ENCODE measurements at regions not wholly inside any gene's neighbourhood (a gene's known extent, or its start where the extent isn't known, plus 50 kb on each side); places are given as distances from the start of the nearest gene placed in this dataset.

DNA sequence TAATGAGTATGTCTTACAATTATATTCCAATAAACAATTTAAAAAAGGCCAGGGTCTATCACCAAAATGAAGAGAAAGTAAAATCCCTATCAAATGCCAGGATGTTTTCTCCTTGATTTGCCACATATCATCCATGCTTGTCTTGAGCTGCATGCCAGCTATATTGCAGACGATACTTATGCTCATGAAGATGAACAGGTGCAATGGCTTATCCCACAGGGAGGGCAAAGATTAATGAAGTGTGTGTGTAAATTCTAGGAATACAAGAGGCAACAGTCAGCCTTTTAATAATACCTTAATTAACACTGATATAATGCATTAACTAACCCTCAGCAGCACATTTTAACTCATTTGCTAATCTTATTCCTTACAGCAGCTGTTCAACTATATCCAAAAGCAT is 850.5 kb downstream of the KCNA4 start:
- TF ChIP-seq, protein P1, sequence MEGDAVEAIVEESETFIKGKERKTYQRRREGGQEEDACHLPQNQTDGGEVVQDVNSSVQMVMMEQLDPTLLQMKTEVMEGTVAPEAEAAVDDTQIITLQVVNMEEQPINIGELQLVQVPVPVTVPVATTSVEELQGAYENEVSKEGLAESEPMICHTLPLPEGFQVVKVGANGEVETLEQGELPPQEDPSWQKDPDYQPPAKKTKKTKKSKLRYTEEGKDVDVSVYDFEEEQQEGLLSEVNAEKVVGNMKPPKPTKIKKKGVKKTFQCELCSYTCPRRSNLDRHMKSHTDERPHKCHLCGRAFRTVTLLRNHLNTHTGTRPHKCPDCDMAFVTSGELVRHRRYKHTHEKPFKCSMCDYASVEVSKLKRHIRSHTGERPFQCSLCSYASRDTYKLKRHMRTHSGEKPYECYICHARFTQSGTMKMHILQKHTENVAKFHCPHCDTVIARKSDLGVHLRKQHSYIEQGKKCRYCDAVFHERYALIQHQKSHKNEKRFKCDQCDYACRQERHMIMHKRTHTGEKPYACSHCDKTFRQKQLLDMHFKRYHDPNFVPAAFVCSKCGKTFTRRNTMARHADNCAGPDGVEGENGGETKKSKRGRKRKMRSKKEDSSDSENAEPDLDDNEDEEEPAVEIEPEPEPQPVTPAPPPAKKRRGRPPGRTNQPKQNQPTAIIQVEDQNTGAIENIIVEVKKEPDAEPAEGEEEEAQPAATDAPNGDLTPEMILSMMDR (IDR thresholded peaks at IDR 0.05), result no peak
- TF ChIP-seq SIN3A (IDR thresholded peaks at IDR 0.05; ENCODE audit: borderline replicate concordance, insufficient read depth, low read depth, low read length), result no peak
- TF ChIP-seq TCF7L2 (IDR thresholded peaks at IDR 0.05; ENCODE audit: low read depth, low read length), result no peak
- TF ChIP-seq, protein P2, sequence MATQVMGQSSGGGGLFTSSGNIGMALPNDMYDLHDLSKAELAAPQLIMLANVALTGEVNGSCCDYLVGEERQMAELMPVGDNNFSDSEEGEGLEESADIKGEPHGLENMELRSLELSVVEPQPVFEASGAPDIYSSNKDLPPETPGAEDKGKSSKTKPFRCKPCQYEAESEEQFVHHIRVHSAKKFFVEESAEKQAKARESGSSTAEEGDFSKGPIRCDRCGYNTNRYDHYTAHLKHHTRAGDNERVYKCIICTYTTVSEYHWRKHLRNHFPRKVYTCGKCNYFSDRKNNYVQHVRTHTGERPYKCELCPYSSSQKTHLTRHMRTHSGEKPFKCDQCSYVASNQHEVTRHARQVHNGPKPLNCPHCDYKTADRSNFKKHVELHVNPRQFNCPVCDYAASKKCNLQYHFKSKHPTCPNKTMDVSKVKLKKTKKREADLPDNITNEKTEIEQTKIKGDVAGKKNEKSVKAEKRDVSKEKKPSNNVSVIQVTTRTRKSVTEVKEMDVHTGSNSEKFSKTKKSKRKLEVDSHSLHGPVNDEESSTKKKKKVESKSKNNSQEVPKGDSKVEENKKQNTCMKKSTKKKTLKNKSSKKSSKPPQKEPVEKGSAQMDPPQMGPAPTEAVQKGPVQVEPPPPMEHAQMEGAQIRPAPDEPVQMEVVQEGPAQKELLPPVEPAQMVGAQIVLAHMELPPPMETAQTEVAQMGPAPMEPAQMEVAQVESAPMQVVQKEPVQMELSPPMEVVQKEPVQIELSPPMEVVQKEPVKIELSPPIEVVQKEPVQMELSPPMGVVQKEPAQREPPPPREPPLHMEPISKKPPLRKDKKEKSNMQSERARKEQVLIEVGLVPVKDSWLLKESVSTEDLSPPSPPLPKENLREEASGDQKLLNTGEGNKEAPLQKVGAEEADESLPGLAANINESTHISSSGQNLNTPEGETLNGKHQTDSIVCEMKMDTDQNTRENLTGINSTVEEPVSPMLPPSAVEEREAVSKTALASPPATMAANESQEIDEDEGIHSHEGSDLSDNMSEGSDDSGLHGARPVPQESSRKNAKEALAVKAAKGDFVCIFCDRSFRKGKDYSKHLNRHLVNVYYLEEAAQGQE (IDR thresholded peaks at IDR 0.05; ENCODE audit: insufficient read depth in 1 of 2, low read depth in 2 of 2, low read length in 1 of 2), result no peak
- no peak for TF ChIP-seq POLR2AphosphoS5 (IDR thresholded peaks at IDR 0.05; ENCODE audit: low read depth, low read length)
- POLR2A ChIA-PET, result no interaction called here
- Histone ChIP-seq H3K27ac (ENCODE audit: low read length) (no peak overlapping the region), H3K27me3 (ENCODE audit: control insufficient read depth, insufficient read depth, low read length) (no peaks in the 10 kb centered on the region), H3K4me1 (ENCODE audit: control insufficient read depth, insufficient read depth, low read length) (no peaks in the 10 kb centered on the region), H3K4me3 (ENCODE audit: low read depth in 2 of 2, low read length in 2 of 2) (no peak overlapping the region), H3K9me3 (ENCODE audit: control insufficient read depth, insufficient read depth, low read depth, low read length) (no peaks in the 10 kb centered on the region), H3K36me3 (ENCODE audit: control insufficient read depth, insufficient read depth, low read length) (no peaks in the 10 kb centered on the region)
- in situ Hi-C loops (cut with HindIII; ENCODE audit: low pct_unique_long_range_greater_than_20kb, low sequenced_read_pairs) (no loop called here), intact Hi-C loops (cut with micrococcal nuclease; ENCODE audit: unreplicated experiment) (no loop called here)
- no peak for ATAC-seq
- DNase-seq (ENCODE audit: low read depth, low spot score), result no peak
- CTCF ChIA-PET, result no interaction called here
- no TSS peak for BruUV-seq (replicated peaks)

DNA sequence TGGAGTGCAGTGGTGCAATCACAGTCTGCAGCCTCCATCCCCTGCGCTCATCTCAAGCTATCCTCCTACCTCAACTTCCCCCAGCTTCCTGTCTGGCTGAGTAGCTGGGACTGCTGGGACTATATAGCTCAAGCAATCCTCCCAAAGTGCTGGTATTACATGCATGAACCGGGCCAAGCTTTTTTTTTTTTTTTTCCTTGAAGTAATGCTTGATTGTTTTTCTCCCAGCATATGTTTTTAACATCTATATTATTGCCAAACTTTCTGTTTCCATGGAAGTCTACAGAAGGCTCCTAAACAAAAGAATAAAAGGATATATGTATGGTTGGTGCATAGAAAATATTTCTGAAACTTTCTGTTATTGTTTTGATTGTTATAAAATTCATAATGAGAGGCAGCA is 853.6 kb downstream of the KCNA4 start:
- no peak for ATAC-seq
- ChIA-PET CTCF (no interaction called here), POLR2A (interaction anchor here (0.8 kb wide), 1 partner anchor 18 kb away, joined by 5 read pairs; no protein-coding TSS in a partner anchor)
- DNase-seq (ENCODE audit: low read depth, low spot score), result no peak
- no peak overlapping the region for H3K27ac ChIP-seq (ENCODE audit: low read length)
- intact Hi-C loops (cut with micrococcal nuclease; ENCODE audit: unreplicated experiment) (no loop called here), in situ Hi-C loops (cut with HindIII; ENCODE audit: low pct_unique_long_range_greater_than_20kb, low sequenced_read_pairs) (no loop called here)
- H3K27me3 ChIP-seq (ENCODE audit: control insufficient read depth, insufficient read depth, low read length), result no peaks in the 10 kb centered on the region
- H3K4me3 ChIP-seq (ENCODE audit: low read depth in 2 of 2, low read length in 2 of 2), result no peak overlapping the region
- H3K9me3 ChIP-seq (ENCODE audit: control insufficient read depth, insufficient read depth, low read depth, low read length), result no peaks in the 10 kb centered on the region
- BruUV-seq (replicated peaks), result no TSS peak
- no peaks in the 10 kb centered on the region for H3K4me1 ChIP-seq (ENCODE audit: control insufficient read depth, insufficient read depth, low read length)
- TF ChIP-seq, protein P2 (IDR thresholded peaks at IDR 0.05; ENCODE audit: insufficient read depth in 1 of 2, low read depth in 2 of 2, low read length in 1 of 2), result no peak
- TF ChIP-seq SIN3A (IDR thresholded peaks at IDR 0.05; ENCODE audit: borderline replicate concordance, insufficient read depth, low read depth, low read length), result no peak
- TF ChIP-seq TCF7L2 (IDR thresholded peaks at IDR 0.05; ENCODE audit: low read depth, low read length), result no peak
- TF ChIP-seq, protein P1 (IDR thresholded peaks at IDR 0.05), result no peak
- TF ChIP-seq POLR2AphosphoS5 (IDR thresholded peaks at IDR 0.05; ENCODE audit: low read depth, low read length), result no peak
- no peaks in the 10 kb centered on the region for H3K36me3 ChIP-seq (ENCODE audit: control insufficient read depth, insufficient read depth, low read length)
